GM10266 (cell line): ENCODE measurements at regions not wholly inside any gene's neighbourhood (a gene's known extent, or its start where the extent isn't known, plus 50 kb on each side); places are given as distances from the start of the nearest gene placed in this dataset.
"Not testable (repeated sequence)": the region's sequence is repeated elsewhere in the genome, so short reads cannot be mapped to it uniquely, and the experiment has no call there.

Experiments
- DNase-seq: peaks from one replicate; pipeline ENCODE4 v3.0.0; 2012; ENCODE audit errors: extremely low spot score
- TF ChIP-seq, protein P1 (sequence below): IDR thresholded peaks from 2 replicates; pipeline ENCODE4 v1.5.1; 2012; ENCODE audit warnings: mild to moderate bottlenecking, low read depth; ENCODE audit not compliant: control insufficient read depth, insufficient read depth; ENCODE audit errors: missing control alignments

- no peak for DNase-seq
- TF ChIP-seq, protein P1, sequence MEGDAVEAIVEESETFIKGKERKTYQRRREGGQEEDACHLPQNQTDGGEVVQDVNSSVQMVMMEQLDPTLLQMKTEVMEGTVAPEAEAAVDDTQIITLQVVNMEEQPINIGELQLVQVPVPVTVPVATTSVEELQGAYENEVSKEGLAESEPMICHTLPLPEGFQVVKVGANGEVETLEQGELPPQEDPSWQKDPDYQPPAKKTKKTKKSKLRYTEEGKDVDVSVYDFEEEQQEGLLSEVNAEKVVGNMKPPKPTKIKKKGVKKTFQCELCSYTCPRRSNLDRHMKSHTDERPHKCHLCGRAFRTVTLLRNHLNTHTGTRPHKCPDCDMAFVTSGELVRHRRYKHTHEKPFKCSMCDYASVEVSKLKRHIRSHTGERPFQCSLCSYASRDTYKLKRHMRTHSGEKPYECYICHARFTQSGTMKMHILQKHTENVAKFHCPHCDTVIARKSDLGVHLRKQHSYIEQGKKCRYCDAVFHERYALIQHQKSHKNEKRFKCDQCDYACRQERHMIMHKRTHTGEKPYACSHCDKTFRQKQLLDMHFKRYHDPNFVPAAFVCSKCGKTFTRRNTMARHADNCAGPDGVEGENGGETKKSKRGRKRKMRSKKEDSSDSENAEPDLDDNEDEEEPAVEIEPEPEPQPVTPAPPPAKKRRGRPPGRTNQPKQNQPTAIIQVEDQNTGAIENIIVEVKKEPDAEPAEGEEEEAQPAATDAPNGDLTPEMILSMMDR: no peak
Measured at GRCh38 chr2:143840601-143841000, 679.3 kb downstream of the ZEB2 start.

GRCh38 chr2:143840194-143840593 is 679.7 kb downstream of the ZEB2 start:
- DNase-seq: no peak
- TF ChIP-seq, protein P1: no peak

GRCh38 chr2:143839456-143839855 is 680.5 kb downstream of the ZEB2 start:
- TF ChIP-seq, protein P1: no peak
- DNase-seq: no peak

DNA sequence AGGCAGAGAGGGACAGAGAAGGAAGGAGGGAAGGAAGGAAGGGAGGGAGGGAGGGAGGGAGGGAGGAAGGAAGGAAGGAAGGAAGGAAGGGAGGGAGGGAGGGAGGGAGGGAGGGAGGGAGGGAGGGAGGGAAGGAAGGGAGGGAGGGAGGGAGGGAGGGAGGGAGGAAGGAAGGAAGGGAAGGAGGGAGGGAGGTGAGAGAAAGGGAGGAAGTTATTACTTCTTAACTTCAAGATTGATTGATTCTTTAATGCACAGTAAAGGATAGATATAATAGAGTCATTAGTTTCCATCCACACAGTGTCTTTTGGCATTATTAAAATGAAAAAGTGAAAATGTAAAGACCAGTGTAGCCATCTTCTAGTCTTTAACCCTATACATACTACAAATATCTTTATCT is 682.9 kb downstream of the ZEB2 start:
- DNase-seq: not testable (repeated sequence)

DNA sequence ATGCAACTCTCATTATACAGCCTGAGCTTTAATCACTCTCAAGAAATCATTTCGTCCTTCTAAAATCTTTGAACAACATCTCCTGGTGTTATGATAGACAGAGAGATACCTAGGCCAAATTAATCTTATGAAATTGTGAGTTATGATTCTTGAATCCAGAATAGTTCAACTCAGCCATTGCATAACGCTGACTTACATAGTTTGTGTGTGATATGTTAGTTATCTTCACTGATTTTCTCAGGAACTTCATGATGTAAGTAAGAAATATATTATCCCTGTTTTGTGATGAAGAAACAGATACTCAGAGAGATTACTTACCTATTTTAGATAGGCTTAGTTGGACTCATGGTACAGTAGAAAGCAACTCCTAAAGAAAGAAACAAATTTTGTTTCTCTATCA is 684.4 kb downstream of the ZEB2 start:
- TF ChIP-seq, protein P1: no peak
- no peak for DNase-seq

DNA sequence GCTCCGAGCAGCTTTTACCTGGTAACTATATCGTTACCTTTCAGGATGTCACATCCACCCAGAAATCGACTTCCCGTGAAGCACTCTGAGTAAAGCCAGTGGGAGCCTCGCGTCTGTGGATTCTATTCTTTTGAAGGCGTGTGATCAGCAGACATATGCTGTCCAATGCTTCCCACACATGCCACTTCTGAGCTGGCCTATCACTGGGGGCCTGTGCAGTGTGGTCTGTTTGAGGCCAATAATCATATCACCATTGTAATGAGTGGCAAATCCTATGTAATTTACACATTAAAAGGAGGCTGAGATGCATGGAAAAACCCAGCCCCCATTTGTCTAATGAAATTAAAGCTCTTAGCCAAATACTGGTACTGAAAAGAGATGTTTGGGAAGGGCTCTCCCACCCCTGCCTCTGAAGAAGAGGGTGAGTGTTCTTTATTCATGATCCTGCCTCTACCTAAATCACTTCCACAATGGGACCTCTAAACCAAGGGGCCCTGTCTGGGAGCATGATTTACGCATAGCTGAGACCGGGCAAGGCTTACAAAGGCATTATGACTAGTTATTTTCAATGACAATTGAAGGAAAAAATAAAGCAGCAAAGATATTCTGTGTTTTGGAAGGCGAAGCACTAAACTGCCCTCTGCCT is 686.8 kb downstream of the ZEB2 start:
- DNase-seq: no peak
- TF ChIP-seq, protein P1: no peak

- no peak for DNase-seq
- TF ChIP-seq, protein P1: no peak
Measured at GRCh38 chr2:143830476-143830875, 689.4 kb downstream of the ZEB2 start.
